GM10266 (cell line): ENCODE measurements at regions not wholly inside any gene's neighbourhood (a gene's known extent, or its start where the extent isn't known, plus 50 kb on each side); places are given as distances from the start of the nearest gene placed in this dataset.

Source experiments
- DNase-seq: peaks from one replicate; pipeline ENCODE4 v3.0.0; 2012; ENCODE audit errors: extremely low spot score
- TF ChIP-seq, protein P1 (sequence below): IDR thresholded peaks from 2 replicates; pipeline ENCODE4 v1.5.1; 2012; ENCODE audit warnings: mild to moderate bottlenecking, low read depth; ENCODE audit not compliant: control insufficient read depth, insufficient read depth; ENCODE audit errors: missing control alignments

DNA sequence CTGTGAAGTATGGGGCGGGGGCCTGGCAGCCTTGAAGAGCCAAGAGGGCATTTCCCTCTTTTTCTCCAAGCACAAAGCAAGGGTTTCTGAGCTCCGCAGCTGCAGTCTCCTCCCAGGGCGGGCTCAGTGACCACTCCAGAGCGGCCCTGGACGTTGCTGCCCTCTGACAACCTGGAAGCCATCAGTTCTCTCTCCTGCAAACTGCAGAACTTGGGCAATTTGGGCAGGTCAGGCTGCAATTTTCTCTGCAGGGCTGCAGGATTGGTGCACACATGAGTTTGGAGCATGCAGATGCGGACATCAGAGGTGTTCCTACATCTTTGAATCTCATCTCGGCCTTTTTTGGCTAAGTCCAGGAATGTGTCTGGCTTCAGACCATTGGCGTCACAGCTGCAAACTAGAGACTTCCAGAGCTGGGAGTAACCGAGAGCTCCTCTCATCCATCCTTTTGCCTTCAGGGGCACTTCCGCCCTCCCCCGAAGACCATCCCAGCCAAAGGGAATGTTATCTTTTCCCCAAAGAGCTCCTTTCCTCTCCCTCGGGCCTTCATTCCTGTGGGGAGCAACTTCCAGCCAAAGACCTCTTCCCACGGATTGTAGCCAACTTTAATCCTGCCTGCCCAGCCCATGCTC lies 139.6 kb upstream of the WNT4 start:
- no peak for DNase-seq
- TF ChIP-seq, protein P1, sequence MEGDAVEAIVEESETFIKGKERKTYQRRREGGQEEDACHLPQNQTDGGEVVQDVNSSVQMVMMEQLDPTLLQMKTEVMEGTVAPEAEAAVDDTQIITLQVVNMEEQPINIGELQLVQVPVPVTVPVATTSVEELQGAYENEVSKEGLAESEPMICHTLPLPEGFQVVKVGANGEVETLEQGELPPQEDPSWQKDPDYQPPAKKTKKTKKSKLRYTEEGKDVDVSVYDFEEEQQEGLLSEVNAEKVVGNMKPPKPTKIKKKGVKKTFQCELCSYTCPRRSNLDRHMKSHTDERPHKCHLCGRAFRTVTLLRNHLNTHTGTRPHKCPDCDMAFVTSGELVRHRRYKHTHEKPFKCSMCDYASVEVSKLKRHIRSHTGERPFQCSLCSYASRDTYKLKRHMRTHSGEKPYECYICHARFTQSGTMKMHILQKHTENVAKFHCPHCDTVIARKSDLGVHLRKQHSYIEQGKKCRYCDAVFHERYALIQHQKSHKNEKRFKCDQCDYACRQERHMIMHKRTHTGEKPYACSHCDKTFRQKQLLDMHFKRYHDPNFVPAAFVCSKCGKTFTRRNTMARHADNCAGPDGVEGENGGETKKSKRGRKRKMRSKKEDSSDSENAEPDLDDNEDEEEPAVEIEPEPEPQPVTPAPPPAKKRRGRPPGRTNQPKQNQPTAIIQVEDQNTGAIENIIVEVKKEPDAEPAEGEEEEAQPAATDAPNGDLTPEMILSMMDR = no peak

DNA sequence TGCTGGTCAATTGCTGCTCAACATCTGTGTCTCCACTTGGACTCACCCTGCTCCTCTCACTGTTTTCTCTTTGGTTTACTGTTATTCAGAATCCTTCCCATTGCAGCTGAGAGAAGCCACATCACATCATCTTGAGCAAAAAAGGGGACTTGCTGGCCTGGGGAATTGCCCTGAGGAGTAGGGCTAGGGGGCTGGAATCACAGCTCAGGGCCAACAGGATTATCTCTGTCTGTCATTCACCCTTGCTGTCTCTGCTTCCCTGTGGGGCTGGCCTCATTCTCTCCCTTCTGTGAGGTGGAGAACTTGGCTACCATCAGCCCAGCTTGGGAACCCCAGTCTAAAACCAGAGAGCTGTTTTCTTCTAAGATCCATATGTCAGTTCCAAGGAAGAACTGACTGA lies 140.7 kb upstream of the WNT4 start:
- TF ChIP-seq, protein P1 = no peak
- DNase-seq = no peak

DNA sequence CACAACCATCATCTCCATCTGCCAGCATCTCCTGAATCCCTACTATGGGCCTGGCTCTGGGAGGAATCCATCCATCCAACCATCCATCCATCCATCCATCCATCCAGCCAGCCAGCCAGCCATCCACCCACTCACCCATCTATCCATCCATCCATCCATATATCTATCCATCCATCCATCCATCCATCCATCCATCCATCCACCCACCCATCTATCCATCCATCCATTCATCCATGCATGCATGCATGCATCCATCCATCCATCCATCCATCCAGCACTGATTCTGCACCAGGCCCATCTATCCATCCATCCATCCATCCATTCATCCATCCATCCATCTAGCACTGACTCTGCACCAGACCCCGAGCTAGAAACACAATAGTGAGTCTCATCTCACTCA lies 141.3 kb upstream of the WNT4 start:
- TF ChIP-seq, protein P1 = no peak
- no peak for DNase-seq

DNA sequence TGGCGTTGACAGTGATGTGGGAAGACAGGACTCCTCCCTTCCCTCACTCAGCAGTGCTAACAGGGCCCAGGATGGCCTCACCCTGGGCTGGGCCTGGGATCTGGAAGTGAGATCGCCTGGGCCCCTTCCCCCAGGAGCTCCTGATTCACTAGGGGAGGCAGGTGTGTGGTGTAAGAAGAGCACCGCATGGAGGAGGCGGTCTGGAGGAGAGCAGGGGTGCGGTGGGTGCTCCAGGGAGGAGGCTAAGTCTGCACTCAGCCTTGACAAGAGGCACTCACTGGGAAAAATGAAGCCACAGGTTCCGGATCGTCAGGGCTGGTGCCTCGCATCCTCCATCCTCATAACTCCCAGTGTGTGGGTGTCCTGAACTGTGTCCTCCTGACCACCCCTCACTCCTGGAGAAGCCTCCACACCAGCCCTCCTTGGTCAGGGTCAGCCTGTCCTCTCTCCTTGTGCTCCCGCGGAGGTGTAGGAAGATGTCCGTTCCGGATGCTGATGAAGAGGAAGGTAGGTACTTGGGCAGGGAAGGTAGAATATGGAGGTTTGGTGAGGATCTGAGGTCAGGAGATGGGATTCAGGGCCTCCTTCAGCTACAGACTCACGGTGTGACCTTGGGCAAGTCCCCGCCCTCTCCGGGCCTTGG lies 142.1 kb upstream of the WNT4 start:
- TF ChIP-seq, protein P1 = no peak
- DNase-seq = no peak

DNA sequence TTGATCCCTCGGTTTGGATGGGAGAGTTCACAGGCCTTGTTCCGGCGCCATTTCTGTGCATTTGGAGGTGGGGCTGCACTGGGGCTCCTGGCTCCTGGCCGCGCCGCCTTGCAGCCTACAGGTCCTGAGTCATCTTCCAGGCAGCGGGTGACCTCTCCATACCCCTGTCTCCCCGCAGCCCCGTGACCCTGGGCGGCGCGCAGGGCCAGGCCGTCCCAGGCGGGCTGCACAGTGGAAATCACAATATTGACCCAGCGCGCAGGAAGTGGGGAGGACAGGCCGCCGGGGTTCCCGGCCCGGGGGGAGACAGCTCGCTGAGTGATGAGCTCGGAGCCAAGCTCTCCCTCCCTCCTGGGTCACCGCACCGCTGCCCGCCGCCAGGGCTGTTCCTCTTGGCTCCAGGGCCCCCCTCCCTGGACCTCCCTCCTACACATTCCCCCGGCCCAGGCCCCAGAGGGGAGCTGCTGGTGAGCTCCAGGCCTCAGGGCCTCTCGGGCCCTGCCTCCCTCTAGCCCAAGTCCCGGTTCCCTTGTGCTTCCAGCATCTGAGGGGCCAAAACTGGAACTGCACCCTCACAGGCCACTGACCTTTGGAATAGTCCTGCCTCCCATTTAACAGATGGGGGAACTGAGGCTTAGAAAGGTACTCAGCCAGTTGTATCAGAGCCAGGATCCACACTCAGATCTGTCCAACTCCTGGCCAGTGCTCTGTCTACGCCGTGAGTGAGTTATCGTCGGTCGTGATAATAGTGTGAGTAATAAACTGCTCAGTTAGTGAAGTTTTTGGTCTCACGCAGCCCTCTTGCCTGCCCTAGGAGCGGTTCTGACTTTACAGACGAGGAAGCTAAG lies 142.9 kb upstream of the WNT4 start:
- TF ChIP-seq, protein P1 = no peak
- DNase-seq = no peak

DNA sequence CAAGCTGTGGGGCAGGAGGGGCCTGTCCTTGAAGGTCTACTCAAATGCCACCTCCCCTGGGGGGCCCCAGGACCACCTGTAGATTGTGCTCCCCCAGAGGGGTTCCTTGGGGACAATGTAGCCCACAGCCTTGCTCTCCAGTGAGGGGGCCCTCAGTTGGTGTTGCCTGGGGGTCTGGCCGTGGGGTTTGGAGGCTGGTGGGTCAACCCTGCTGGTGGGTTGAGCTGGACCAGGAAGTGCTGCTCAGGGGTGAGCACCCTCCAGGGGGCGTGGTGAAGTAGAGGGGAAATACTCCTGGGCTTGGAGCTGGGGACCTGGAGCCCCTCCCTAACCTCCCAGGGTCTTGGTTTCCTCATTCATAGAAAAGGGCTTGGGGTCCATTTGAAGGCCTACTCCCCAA lies 143.6 kb upstream of the WNT4 start:
- no peak for DNase-seq
- TF ChIP-seq, protein P1 = no peak
